RKO (cell line): ENCODE measurements at regions not wholly inside any gene's neighbourhood (a gene's known extent, or its start where the extent isn't known, plus 50 kb on each side); places are given as distances from the start of the nearest gene placed in this dataset.

Source experiments
- DNase-seq: peaks from one replicate; pipeline ENCODE4 v3.0.0-alpha.2; 2016; ENCODE audit warnings: low spot score

DNA sequence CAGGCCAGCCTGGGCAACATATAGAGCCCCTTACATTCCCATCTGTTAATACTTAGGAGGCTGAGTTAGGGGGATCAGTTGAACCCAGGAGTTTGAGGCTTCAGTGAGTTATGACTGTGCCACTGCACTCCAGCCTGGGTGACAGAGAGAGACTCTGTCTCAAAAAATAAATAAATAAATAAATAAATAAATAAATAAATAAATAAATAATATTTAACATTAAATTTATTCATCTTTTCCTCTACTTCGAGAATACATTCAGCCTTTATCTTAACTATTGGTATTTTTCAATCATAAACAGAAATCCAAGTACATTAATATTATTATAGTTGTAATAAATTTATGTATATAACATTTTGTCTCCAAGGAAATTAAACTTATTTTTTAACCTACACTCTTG lies 1227.7 kb upstream of the GJE1 start:
- no peak for DNase-seq

DNA sequence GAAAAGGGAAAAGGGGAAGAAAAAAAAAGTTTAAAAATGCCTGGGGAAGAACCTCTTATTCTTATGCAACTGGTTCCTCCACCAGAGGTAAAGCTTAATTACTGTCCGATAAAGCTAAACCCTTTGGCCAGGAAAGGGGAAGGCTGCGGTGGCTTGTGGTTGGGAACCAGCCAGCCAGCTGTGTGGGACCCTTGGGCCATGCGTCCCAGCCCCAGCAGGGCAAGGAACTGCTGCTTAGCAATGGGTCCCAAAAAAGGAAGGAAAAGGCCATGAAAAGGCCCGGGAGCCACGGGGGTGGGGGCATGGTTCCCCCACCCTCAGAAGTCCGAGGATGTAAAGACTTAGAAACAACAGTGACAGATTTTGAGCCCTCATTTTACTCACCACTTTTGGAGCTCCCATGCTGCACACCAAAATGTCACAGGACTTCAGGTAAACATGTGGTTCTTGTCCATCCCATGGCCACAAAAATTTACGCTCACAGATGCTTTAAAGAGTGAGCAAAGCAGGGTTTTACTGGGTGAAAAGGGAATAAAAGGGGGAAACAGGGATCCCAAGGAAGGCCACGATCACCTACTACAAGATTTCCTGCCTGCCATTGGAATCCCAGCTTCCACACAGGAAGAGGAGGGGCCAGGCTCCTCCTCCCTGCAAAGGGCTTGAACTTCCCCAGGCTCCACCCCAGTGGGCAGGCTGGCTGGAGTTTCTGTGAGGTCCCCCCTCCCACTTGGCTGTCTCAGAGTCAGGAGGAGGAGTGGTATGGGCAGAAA lies 1234.7 kb upstream of the GJE1 start:
- DNase-seq = no peak

GRCh38 chr6:140897349-140897748 lies 1235.4 kb upstream of the GJE1 start:
- DNase-seq = no peak

GRCh38 chr6:140893432-140893831 lies 1239.3 kb upstream of the GJE1 start:
- no peak for DNase-seq

- DNase-seq = peak; percentile 11
Measured at GRCh38 chr6:140879946-140880345, 1252.8 kb upstream of the GJE1 start.

GRCh38 chr6:140874066-140874465 lies 1258.7 kb upstream of the GJE1 start:
- no peak for DNase-seq

DNA sequence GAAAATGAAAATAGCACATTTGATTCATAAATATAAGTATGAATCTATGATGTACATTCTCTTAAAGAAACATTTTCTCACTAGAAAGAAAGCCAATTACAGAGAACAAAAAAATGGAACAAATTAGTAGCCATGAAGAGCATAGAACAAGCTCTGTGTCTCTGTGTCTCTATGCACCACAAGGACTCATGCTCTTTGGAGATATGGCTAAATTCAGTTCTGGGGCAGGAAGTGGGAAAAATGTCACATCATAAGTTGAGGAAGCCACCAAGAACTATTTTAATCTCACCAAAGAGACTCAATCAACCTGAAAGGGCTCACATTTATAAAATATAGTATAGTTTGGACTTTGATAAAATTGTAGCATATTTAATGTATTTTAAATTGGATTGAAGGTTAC lies 1259.8 kb upstream of the GJE1 start:
- DNase-seq = no peak

GRCh38 chr6:140871911-140872310 lies 1260.8 kb upstream of the GJE1 start:
- peak; percentile 4 for DNase-seq

DNA sequence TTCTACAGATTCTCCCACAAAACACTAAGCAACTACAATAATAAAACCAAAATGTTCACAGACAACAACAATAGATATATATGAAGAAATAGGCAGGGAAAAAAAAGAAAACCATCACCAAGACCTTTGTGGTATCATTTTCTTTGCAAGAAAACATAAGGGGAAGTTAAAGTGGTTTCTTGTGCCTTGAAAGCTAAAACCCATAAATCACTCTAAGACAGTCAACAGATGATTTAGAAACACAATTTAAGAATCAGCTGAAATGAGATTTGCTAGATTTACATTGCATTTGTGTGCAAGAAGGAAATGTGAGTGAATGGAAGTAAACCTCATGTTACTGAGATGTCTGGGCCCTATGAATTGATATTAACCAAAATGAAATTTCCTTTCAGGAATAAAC lies 1265.4 kb upstream of the GJE1 start:
- DNase-seq = no peak

GRCh38 chr6:140858381-140858971 lies 1274.2 kb upstream of the GJE1 start:
- DNase-seq = peak; percentile 51

DNA sequence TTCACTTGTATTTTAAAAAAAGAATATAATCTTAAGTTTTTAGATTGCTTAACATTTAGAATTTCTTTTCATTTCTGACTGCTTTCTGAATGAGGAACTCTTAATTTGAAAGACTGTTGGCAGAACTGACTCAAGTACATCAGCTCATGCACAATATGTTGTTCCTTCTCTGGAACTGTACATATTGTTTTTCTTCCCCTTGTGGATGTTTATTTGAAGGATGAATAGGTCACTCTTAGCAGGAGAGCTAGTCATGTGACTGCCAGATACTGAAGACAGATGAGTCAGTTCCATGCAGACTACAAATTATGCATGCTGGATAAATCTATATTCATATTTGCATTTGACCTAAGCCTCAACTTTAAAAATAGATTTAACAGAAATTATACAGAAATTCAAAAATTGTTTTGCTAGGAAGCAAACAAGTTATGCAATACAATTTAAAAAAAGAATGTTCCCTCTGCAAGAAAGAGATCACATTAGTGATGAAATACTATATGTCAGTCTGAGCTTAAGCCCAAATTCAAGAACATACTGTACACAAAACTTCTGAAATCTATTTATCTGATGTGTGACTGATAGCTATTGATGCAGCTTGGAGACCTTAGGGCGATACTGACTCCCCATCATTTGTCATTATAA lies 1274.9 kb upstream of the GJE1 start:
- DNase-seq = peak; percentile 66

DNA sequence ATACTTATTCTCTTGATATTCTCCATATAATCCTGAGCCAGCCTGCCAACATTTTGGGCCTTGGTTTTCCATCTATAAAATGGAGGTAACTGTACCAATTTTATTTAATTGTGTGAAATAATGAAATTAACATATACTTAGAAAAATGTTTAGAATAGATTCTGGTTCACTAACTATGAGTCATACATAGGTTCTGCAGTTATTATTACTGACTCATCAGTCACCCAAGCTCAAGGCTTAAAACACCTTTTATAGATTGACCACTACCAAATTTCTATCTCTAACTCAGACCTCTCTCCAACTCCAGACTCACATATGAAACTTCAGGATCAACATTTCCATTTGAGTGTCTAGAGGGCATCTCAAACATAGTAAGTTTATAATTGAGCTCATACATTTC lies 1277.2 kb upstream of the GJE1 start:
- DNase-seq = no peak

- DNase-seq = no peak
Measured at GRCh38 chr6:140854318-140854717, 1278.4 kb upstream of the GJE1 start.

- DNase-seq = no peak
Measured at GRCh38 chr6:140850438-140850837, 1282.3 kb upstream of the GJE1 start.

DNA sequence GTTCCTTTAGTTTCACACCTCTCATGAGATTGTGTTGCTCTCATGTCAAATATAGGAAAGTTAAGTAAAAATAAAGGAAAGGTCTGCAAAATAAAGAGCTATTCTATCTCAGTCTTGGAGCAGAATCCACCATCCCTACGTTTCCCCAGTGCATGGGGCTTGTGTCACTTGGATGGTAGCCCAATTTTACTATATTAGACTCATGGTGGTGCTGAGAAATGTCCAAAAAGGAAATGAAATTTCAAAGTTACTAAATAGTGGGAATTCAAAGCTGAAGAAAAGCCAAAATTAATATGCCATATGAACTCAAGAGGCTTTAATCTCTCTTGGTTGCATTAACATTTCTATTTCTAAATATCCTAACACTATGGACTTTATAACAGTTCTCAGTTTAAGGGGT lies 1283.3 kb upstream of the GJE1 start:
- no peak for DNase-seq

GRCh38 chr6:140847262-140847645 lies 1285.5 kb upstream of the GJE1 start:
- DNase-seq = no peak

DNA sequence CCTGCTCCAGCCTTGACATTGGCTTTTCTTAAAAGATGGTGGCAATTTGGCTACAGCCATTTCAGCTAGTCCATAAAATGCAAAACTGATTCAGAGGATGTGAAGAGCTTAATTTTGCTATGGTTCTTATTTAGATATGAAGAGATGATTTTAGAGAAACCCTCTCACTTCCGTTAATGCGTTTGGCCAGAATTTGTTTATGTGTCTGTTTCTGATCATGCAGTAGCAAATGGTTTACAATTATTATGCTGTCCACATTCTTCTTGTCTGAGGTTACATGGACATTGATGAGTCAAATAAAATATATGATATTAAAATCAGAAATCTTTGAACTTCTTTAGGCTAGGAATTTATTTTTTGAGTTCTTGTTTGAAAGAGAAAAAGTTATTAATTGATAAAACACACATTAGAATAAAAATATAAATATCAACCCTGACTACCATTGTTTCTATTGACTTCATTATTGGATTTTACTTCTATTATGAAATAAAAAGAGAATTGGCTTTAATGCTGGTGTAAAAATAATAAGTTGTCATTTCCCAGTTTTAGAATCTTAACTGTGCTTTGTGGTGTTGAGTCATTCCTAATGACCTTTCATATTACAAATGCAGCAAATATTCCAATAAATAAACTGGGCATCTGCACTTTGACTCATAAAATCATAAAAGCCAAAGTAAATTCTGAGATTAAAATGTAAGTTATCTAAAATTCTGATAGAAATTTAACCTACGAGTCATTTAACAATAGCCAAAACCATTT lies 1286.0 kb upstream of the GJE1 start:
- DNase-seq = peak; percentile 24

- DNase-seq = no peak
Measured at GRCh38 chr6:140845701-140846100, 1287.0 kb upstream of the GJE1 start.

DNA sequence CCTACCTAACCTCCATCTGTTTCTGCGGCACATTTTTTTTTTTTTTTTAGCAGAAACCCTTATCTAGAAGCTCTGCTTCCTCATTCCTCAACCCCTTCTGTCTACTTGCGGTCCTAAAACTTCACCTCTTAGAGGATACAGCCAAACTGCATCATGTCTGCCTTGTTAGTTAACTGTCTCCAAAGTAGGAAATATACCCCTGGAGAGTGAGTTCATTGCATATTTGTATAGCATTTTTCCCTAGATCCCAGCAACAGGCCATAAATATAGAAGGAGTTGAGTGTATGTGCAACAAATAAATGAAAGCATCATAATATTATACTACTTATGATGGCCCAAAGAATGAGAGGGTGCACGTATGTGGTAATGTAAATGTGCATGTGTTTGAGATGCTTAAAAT lies 1288.6 kb upstream of the GJE1 start:
- no peak for DNase-seq

DNA sequence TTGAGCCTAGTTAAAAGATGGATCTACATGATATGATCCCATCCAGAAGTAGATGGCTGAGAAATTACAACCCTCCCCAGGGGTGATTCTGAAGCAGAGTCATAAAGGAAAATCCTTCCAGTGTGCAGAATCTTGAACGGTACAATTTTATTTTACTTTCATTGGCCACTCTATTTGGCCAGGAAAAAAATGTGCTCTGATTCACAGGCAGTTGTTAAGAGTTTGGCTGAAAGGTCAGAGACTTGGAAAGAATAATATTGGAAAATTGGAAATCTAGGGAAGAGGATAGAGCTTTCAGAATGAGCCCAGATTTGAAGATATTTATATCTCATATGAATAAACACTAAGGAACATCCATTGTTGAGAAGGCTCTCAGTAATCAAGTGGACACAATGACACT lies 1299.3 kb upstream of the GJE1 start:
- DNase-seq = no peak

DNA sequence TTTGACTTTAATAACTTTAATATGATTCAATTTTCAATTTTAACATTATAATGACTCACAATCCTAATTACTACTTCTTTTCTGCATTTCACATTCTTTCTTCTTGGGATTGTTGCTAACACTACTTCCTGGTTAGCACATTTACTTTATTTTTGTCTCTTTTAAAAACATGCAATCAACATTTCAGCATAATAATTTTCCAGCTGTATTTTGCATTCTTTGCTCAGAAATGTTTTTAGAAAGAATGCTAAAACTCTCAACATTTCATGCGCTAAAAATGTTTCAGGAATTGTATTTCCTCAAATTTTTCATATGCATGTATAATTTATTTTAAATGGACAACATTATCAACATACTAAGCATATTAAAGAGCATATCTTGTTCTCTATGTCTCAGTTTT lies 1302.1 kb upstream of the GJE1 start:
- DNase-seq = no peak

GRCh38 chr6:140828856-140829255 lies 1303.9 kb upstream of the GJE1 start:
- no peak for DNase-seq

- no peak for DNase-seq
Measured at GRCh38 chr6:140827593-140827992, 1305.1 kb upstream of the GJE1 start.
